OCI-LY3 (cell line): ENCODE measurements at regions not wholly inside any gene's neighbourhood (a gene's known extent, or its start where the extent isn't known, plus 50 kb on each side); places are given as distances from the start of the nearest gene placed in this dataset.

ENCODE experiments used
- CTCF ChIP-seq: fragments of 200-600, 300-600 bp; sonication (generic); IDR thresholded peaks from 2 replicates; pipeline ENCODE4 v1.5.1; 2014; ENCODE audit warnings: antibody characterized with exemption, low read length, low read depth
- EZH2phosphoT487 ChIP-seq: fragments of 200-600 bp; shearing (Covaris generic); IDR thresholded peaks from 2 replicates; pipeline ENCODE4 v1.6.1; 2018; ENCODE audit warnings: antibody characterized with exemption, mixed run types, low read depth

GRCh38 chr2:146748046-146748445 lies 1096.8 kb upstream of the ACVR2A start:
- TF ChIP-seq CTCF (no peak), EZH2phosphoT487 (no peak)
